HG02973 (cell line): ENCODE measurements at regions not wholly inside any gene's neighbourhood (a gene's known extent, or its start where the extent isn't known, plus 50 kb on each side); places are given as distances from the start of the nearest gene placed in this dataset.
"Not testable (repeated sequence)": the region's sequence is repeated elsewhere in the genome, so short reads cannot be mapped to it uniquely, and the experiment has no call there.

Experiments
- ATAC-seq: cut with Tn5 transposase; IDR thresholded peaks from one replicate; pipeline ENCODE4 v1.9.1; 2021; ENCODE audit warnings: moderate library complexity; ENCODE audit not compliant: unreplicated experiment

GRCh38 chr1:224791362-224791941 lies 138.0 kb upstream of the DNAH14 start:
- ATAC-seq: no peak

DNA sequence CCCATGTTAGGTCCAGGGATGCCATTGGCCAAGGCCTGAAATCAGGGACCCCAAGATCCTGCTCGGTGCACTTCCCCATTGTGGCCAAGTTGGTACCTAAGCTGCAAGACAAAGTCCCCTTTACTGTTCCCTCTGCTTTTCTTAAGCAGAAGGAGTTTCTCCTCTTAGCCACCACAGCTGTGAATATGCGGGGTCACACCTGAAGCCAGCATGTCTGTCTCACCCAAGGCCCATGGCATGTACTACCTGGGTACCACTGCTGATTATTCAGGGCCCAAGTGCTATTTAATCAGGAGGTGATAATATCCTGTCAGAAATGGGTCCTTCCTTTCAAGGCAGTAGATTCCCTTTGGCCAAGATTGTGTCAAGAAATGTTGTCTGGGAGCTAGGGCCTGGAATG lies 133.9 kb upstream of the DNAH14 start:
- no peak for ATAC-seq

- ATAC-seq: no peak
Measured at GRCh38 chr1:224799083-224799482, 130.4 kb upstream of the DNAH14 start.

DNA sequence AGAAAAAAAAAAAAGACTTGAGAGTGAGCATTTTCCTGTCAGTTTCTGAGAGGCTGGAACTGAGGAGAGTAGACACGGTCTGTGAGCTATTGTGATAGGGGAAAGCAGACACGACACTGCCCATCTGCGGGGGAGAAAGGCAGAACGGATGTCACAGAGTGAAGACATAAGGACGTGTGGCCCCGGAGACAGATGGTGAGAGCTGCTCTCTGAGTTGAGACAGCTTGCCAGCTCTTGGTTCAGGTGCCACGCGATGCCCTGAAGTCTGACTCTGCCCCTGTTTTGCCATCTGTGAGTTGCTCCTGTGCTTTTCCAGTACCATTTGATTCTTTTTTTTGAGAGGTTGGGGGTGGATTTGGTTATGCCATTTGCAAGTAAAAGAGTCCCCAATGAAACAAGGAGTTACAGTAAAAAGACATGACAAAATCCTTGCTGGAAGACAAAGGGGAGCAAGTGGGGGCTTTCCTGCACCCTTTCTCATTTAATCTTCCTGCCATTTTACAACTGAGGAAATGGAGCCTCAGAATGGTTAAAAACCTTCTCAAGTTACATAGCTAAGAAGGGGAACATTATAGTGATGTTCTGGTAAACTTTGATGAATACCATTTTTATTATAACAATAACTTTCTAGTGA lies 128.9 kb upstream of the DNAH14 start:
- no peak for ATAC-seq

DNA sequence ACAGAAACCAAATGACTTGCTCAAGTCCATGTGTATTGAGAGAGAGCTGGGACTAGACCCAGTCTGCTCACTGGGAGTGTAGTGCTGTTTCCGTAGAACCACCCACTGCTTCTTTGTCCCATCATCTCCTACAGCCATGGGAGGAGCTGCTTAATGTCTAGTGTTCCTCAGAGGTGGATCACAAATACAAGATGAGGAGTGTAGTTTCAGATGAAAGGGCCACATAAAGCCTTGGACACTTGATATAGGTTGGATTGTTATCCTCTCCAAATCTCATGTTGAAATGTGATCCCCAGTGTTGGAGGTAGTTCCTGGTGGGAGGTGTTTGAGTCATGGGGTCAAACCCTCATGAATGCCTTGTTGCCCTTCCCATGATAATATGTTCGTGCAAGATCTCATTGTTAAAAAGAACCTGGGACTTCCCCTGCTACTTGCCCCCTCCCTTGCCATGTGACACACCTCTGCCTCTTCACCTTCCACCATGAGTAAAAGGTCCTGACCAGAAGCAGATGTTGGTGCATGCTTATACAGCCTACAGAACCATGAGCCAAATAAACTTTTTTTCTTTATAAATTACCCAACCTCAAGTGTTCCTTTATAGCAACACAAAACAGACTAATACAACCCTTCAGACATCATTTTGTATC lies 127.5 kb upstream of the DNAH14 start:
- ATAC-seq: no peak

GRCh38 chr1:224802617-224803016 lies 126.9 kb upstream of the DNAH14 start:
- ATAC-seq: no peak

- no peak for ATAC-seq
Measured at GRCh38 chr1:224804220-224804619, 125.3 kb upstream of the DNAH14 start.

DNA sequence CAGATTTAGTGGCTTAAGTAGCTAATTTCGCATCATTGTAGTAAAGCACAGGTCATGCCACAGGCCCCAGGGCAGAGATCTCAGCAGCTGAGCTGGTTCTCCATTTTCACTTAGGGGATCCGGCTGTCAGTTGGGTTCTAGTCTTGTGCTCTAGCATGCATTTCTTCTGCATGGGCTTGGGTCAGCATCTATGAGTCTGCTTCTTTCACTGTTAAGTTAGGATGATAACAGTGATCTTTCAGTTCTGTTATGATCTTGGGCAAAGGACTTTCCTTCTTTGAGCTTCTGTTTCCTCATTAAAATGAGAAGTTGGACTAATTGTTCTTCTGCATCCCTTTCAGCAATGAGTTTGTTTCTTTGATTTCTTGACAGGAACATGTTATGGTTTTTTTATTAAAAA lies 123.6 kb upstream of the DNAH14 start:
- no peak for ATAC-seq

DNA sequence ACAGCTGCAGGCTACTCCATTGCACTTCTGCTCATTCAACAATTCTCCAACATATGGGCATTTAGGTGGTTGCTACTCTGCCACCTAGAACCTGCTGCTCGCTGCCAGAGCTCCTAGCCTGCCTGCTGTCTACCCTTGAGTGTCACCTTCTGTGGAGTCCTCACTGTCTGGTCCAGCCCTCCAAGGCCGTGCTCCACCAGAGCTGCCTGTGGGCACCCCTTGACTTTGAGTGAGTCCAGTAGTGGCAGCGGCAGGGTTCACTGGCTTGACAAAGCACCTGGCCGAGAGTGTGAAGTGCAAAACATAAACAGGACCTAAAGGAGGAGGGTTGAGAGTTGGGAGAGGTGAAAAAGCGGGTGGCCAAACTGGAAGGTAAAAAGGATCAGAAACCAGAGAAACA lies 120.3 kb upstream of the DNAH14 start:
- no peak for ATAC-seq

DNA sequence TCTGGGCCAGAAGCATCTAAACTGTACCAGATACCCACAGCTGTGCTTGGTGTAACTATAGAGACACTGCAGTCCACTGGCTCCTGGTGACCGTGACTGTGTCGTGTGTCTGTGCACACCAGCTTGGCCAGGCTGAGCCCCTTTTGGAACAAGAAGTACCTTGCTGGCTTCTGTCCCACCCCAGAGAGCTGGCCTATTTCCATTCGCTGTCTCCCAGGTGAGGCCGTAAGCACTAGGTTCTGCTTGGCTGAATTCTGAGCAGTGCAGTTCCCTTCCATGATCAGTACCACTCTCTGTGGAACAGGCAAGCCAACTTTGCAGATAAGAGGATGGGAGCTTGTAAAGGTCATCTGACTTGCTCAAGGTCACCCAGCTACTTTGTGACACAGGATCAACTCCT lies 119.9 kb upstream of the DNAH14 start:
- no peak for ATAC-seq

DNA sequence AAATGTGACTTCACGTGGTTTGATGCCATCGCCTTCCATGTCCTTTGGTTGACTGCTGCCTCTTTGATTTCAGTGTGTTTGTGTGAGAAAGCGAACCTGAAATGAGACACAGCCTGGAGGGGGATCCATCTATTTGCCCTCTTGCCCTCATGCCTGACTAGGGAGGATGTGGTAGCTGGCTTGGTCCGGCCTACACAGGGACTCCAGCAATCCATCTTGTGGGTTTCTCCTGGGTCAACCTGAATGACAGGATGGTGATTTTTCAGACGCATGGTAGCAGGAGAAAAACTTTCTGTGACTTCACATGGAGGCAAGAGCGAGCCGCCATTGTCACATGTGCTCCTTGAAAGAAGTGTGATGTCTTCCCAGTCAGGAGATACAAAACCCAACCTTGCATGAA lies 117.9 kb upstream of the DNAH14 start:
- no peak for ATAC-seq

DNA sequence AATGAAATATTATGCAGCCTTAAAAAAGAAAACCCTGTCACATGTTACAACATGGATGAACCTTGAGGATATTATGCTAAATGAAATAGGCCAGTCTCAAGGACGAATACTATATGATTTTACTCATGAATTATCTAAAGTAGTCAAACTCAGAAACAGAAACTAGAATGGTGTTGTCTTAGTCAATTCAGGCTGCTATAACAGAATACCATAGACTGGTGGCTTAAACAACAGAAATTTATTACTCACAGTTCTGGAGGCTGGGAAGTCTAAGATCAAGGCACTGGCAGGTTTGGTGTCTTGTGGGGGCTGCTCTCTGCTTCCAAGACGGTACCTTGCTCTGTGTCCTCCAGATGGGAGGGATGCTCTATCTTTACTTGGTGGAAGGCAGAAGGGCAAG lies 113.8 kb upstream of the DNAH14 start:
- peak; percentile 48 for ATAC-seq

DNA sequence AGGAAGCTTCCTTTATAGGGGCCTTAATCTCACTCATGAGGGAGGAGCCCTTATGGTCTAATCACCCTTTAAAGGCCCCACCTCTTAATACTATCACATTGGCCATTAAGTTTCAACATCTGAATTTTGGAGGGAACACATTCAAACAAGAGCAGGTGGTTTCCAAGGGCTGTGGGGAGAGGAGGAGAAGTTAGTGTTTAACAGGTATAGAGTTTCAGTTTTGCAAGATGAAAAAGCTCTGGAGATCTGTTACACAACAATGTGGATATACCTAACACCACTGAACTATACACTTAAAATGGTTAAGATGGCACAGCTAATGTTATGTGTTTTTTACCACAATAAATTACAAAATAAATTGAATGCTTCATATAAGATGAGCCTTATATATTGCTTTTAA lies 113.4 kb upstream of the DNAH14 start:
- peak; percentile 24 for ATAC-seq

GRCh38 chr1:224817382-224817781 lies 112.1 kb upstream of the DNAH14 start:
- ATAC-seq: no peak

DNA sequence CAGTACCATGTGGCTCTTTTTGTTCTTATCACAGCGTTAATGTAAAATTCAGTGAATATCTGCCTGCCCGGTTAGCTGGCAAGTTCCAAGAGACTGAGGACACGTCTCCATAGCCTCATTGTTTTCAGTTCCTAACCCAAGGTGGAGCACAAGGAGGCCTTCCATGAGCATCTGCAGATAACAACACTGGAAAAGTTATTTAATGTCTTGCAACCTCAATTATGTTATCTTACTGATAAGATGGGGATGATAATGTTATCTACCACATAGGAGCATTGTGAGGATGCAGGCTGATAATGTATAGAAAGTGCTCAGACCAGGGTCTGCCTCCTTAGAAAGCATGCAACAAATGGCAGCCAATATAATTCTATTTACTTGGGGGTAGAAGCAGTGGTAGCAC lies 109.6 kb upstream of the DNAH14 start:
- ATAC-seq: no peak

GRCh38 chr1:224820341-224820740 lies 109.1 kb upstream of the DNAH14 start:
- ATAC-seq: no peak

- not testable (repeated sequence) for ATAC-seq
Measured at GRCh38 chr1:224821751-224822150, 107.7 kb upstream of the DNAH14 start.

- no peak for ATAC-seq
Measured at GRCh38 chr1:224825525-224826000, 103.9 kb upstream of the DNAH14 start.

DNA sequence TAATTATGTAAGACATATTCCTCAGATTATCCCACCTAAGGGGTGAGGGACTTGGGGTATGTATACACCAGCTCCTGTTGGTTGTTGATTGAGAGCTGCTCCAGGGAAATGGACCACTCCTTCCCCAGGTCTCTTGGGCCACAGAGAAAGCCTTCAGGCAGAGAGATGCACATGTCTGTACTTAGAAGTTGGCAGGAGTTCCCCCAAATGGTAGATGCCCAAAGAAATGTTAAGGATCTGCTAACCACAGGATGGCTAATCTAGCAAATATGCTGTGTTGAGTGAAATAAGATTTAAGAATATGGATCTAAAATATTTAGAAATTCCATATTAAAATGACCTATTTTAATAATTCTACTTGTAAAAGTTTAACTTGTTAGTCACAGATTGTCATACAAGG lies 100.8 kb upstream of the DNAH14 start:
- ATAC-seq: no peak

GRCh38 chr1:224831501-224831900 lies 98.0 kb upstream of the DNAH14 start:
- ATAC-seq: no peak

DNA sequence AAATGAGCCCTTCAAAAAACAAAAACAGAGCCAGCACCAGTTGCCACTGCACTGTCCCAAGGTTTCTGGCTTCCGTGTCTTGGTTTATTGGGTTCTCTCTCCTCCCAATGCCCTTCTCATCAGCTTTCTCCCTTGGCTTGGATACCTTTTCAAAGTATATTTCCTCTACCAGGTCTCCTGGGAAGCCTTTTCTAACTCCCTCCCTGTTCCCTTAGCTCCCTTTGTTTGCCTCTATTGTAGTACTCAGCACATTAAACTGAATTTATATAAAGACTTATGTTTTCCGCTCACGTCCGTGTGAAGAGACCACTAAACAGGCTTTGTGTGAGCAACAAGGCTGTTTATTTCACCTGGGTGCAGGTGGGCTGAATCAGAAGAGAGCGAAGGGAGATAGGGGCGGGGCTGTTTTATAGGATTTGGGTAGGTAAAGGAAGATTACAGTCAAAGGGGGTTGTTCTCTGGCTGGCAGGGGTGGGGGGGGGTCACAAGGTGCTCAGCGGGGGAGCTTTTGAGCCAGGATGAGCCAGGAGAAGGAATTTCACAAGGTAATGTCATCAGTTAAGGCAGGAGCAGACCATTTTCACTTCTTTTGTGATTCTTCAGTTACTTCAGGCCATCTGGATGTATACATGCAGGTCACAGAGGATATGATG lies 89.7 kb upstream of the DNAH14 start:
- not testable (repeated sequence) for ATAC-seq

DNA sequence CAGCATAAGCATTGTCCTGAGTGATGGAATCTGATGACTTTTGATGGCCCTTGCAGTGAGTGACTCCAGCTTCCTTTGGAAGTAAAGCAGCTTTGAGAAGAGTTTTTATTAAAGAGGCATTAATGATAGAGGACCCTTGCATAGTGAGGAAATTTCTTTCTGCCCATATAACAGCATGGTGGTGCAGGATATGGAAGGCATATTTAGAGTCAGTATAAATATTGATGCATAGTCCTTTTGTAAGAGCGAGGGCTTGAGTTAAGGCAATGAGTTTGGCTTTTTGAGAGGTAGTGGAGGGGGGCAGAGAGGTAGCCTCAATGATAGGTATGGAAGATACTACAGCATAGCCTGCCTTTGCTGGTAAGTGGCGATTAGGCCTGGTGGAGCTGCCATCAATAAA lies 87.7 kb upstream of the DNAH14 start:
- not testable (repeated sequence) for ATAC-seq
